ENCODE measurements at regions not wholly inside any gene's neighbourhood (a gene's known extent, or its start where the extent isn't known, plus 50 kb on each side); places are given as distances from the start of the nearest gene placed in this dataset.
"Not testable (repeated sequence)": the region's sequence is repeated elsewhere in the genome, so short reads cannot be mapped to it uniquely, and the experiment has no call there.

DNA sequence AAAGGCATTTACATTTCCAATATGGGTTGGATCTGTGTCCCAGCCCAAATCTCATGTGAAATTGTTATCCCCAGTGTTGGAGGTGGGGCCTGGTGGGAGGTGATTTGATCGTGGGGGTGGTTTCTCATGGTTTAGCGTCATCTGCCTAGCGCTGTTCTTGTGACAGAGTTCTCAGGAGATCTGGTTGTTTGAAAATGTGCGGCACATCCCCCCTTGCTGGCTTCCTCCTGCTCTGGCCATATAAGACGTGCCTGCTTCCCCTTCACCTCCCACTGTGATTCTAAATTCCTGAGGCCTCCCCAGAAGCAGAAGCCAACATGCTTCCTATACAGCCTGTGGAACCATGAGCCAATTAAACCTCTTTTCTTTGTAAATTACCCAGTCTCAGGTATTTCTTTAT is 126.2 kb upstream of the FNDC3A start:
- DNase-seq, result no peak

DNA sequence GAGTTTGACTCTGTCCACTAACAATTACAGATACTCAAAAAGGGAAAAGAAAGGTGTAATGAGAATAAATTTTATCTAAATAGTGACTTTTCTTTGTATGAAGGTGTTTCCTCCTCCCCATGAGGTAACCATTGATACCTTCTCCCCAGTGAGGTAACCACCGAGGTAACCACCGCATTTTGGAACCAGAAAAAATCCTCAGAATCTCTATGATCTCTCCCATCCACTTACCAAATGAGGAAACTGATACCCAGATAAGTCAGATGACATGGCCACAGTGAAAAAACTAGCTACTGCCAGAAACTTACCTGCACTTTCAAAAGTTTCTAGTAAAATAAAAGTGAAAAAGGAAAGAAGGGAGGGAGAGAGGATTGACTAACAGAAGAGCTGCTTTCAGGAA is 124.0 kb upstream of the FNDC3A start:
- DNase-seq, result no peak

DNA sequence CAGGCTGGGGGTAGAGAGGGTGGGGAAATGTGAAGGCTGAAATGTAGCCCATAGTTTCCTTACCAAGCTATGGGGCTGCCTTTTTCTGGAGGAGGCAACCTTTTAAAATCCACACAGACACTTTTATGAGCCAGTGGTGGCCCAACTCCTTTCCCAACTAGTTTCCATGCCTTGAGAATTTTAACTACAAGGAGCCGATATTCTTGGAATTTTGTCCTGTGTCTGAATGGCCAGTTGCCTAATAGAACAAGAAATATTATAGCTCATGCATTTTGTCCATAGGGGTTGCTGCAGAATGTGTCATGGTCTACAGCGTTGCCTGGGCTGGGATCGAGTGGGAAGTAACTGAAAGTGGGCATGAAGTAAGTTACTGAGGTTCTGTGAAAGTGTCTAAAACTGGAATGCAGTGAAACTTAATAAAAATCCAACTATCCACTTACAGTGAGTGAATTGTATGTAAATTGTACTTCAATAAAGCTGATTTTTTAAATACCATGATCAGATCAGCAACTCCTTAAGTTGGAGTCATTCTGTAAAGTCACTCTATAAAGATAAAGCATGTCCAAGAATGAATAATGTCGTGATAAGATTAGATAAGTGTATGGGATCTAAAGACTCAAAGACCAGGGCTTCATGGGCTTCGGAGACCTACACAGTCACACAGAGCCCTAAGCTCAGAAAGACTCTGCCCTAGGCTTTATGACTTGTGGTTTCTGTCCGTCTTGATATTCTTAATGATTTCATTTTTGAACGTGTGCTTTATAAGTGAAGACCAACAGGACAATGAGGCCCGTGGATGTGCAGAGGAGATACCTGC is 122.6 kb upstream of the FNDC3A start:
- no peak for DNase-seq

DNA sequence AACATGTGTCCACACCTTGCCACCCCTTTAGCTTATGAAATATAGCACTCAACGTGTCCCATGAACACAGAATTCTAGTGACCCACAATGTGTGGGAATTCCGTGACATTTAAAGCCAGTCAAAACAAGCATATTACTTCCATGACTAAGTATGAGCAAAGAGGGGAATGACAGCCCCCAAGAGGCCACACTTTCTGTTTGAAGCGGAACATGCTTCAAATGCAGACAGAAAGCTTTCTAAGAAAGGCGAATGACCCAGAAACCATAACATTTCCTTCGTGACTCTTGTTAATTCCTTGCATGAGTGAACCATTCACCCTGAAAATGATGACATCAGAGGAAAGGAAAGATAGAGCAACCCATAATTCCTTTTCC is 122.0 kb upstream of the FNDC3A start:
- DNase-seq, result no peak

DNA sequence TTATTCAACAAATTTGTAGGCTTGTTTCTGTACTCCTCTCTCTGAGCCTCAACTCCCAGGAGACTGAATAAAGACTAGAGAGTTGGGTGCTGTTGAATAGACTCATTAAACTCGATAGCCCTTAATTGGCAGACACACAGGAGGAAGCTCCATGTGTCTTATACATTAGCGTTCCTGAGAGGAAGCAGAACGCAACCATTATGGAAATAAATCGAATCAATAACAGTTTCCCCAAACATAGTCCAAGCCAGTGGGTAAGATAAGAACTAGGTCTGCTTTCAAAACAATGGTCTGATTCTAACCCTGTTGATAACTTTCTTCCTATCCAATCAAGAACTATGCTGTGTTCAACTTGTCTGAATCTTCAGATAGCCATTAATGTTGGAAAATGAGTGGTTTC is 118.1 kb upstream of the FNDC3A start:
- DNase-seq, result no peak

DNA sequence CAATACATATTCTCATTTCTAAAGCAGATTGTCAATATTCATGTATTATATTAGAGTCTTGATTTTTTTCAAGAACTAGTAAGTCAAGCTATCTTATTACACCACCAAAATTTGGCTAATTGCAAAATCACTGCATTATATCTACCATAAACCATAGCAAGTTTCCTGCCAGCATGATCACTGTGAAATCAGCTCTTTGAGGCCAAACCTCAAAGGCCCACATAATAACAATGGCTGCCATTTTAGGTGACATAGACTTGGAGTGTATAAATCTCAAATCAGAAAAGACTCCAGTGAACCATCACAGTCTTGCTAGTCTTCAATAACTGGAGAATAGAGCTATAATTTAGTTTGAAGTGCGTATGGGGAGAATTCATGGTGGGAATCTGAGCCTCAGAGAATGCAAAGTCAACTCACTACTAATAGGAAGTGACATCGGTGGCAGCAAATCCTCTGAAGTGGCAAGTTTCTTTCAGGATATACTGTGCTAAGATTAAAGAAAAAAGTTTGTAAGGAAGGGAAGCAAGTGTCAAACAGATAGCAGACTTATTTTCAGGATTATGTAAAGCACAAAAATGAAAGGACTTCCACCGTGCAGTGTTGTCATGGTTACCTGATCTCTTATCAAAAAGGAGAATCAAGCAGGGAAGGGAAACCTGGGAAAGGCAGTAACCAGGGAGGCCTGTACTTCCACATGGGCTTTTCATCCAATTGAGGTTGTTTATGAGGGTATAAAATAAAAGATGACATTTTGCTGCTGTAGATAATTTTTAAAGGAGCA is 117.4 kb upstream of the FNDC3A start:
- no peak for DNase-seq

DNA sequence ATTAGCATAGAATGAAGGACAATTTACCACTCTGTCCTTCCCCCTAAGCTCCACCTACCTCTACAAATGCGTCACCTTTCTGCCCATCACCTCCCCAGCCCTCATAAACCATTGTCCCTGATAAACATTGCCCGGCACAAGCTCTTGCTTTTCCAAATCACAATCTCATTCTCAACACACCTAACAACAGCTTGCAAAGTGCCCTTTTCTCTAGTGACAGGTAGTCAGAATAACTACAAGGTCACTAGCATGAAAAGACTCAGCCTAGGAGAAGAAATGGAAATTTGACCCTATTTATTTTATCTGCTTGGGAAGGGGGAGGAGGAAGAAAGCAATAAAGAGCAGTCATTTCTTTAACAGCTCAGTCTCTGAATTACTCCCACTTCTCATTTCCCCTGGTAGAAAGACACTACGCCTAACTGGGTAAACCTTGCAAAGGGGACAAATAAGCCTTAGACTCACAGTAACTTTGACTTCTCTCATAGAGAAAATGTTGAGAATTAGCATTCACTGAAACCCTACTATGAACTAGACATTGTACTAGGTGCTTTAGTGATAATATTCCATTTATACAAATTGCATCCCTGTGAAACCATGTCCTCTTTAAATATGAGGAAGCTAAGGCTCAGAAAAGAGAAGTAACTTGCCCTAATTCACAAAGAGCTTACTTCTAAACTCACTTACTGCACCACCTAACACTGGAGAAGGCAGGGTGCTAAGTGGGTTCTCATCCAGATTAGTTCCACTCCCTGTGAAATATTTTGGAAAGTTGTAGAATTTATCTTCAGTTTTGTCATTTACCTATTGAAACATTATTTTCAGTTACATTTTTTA is 116.2 kb upstream of the FNDC3A start:
- peak; percentile 48 for DNase-seq

DNA sequence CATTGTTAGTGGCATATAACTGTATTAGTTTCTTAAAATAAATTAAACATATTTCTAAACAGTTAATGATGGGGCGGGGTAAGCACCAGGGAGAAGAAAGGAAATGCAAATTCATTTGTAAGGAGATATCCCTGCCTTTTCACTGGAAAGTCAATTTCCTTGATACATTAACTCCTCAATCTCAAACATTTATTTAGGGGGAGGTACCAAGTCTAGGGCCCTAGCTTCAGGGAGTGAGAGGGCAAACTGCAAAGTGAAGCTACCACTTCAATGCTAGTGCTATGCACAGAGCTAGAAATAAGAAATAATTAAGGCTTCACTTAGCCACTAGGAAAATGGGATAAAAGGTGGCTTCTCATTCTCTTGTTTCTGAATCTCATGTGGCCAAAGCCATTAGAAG is 115.3 kb upstream of the FNDC3A start:
- DNase-seq, result no peak

DNA sequence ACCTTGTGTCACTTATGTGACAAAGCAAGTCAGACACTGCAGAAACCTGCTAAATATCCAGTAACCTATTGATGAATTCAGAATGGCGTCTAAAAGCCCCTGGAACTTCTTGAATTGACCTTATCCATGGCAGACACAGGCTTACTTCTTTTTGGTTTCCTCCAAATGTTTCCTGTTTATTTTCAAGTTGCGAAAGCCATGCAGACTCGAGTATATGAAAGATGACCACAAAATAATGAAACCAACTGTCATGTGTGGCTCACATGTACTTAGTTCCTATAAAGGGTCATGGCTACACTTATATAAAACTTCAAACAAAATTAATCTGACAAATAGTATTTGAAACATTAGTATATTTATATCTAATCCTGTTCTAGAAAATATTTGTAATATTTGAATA is 113.1 kb upstream of the FNDC3A start:
- no peak for DNase-seq

DNA sequence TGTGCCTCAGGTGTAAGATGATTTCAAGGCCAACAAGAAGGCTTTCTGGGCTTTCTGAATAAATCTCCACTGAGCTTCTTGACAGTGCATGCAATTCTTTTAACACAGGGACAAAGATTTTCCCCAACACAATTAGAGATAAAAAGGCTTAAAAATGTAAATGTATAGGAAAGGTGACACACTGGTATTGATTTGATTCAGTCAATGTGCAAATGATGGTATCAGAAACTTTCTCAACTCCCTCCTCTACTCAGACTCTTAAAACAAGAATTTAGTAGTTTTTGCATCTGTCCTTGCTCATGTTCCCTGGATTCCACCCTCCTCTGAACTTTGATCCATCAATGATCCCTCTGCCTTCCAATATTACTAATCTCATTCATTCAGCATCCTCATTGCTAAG is 111.6 kb upstream of the FNDC3A start:
- DNase-seq, result no peak

DNA sequence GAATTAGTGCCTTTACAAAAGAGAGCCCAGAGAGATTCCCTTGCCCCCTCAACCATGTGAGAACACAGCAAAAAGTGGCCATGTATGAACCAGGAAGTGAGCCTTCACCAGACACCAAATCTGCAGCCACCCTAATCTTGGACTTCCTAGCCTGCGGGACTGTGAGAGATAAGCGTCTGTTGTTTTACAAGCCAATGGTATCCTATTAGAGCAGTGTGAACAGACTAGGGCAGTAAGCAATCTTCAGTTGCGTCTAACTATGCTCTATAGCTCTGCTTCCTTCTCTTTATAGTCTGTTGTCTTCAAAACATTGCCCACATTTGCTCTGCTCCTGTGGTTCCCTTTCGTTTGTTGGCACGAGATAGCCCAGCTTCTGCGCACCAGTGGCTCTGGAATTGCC is 109.5 kb upstream of the FNDC3A start:
- DNase-seq, result no peak

DNA sequence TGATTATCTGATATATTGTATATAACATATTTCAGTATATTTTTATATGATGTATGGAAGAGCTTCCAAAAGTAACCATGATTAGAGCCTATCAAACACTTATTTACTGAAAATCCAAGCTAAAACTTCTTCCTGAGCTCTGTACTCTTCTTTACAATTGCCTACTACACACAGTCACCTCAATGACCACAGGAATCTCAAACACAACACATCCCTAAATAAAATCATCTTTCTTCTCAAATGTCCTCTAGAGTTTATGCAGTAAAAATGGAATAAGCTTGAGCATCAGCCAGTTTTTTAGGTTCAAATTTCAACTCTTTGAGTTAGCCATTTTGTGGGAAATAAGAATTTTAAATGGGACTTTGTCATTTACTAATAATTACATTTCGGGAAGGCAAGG is 102.6 kb upstream of the FNDC3A start:
- DNase-seq, result no peak

DNA sequence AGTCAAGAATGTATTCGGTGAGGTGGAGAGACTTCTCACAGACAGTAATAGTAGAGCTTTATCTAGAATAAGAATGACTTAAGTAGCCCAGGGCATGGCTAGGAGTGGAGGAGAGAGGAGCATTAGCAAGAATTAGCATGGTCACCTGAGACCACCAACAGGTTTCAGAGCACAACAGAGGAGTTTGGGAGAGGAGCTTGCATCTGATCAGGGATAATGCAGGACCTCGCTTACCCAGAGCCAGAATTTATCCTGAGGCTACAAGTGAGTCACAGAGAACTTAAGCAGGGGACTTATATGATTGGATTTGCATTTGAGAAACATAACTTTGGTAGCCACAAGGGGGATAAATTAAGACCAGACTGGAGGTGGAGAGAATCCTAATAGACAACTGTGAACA is 102.1 kb upstream of the FNDC3A start:
- DNase-seq, result no peak

DNA sequence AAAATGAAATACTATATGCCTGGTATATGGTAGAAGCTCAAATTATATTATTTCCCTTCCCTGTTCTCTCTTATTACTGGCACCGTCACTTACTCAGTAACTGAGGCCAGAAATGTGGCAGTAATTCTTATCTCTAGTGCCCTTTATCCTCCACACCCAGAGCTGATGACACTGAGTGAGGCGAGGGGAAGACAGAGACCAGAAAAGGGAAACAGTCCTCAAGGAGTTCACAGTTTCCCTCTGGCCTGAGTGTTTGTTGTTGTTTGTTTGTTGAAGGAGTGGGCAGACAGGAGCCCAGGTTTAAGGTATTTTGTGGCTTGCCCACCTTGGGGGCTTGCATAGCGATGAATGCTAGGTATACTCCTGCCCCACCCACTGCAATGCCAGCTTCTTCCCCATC is 101.5 kb upstream of the FNDC3A start:
- no peak for DNase-seq

DNA sequence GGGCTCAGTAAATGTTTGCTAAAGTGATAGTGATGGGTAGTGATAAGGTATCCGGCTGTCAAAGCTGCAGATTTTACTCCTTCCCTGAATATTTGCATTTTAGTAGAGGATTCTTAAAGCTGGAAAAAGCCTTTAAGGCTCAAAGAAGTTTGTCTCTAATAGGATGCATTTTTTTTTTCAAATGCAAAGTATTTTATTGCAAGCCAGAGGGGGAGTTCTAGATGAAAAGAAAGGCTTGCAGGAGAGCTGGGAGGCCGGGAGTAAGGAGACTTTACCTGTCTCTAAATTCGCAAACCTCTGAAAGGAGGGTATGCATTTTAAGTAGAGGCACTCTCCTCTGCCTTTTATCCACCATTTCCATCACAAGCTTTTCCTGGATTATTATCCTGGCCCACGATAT is 100.7 kb upstream of the FNDC3A start:
- no peak for DNase-seq

DNA sequence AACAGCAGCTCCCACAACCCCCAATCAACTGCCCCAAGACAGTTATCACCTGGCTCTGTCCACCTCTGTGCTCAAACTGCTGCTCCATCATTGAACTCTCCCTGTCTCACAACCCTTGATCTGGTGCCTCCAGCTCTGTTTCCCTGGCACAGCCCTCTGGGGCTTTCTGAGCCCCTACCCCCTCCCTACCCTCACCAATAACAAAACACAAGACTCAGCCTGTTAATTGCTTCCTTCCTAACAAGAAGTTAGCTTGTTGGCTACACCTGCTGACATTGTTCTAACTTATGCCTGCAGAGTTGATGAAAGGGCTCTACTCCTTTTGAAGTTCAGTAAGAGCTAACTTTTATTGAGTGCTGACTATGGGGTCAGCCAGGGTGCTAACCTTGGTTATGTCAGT is 99.4 kb upstream of the FNDC3A start:
- no peak for DNase-seq

DNA sequence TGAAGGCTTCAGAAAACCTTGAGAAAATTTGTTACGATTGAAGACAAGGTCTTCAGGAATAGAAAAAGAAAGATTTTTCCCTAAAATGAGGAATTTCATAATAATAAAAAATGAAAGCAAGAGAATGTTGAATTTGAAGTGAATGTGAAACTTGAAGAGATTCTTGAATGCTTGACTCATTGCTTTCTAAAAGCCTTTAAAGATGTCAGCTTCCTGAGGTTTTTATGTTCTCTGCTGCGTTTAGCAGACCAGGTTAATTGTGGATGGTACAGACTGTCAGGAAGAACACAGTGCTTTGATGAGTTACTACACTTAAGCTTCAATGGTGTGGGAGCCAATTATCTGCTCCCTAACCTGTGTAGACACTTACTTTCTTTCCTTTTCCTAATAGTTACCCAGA is 96.3 kb upstream of the FNDC3A start:
- no peak for DNase-seq

DNA sequence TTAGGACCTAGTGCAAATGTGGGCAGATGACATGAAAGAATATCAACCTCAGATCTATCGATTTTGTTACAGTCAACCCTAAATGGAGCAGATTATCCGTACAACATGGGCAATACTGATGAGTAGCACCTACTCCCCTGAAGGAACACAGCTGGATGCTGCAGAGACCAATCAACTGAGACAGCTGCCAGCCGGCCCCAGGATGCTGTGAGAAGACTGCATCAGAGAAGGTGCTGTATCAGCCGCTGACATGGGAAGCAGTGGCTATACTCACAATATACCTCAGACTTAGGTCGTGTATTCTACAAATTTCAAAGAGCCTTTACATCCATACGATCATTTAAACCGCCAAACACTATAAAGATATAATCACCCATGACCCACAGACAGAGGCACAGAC is 95.9 kb upstream of the FNDC3A start:
- no peak for DNase-seq

DNA sequence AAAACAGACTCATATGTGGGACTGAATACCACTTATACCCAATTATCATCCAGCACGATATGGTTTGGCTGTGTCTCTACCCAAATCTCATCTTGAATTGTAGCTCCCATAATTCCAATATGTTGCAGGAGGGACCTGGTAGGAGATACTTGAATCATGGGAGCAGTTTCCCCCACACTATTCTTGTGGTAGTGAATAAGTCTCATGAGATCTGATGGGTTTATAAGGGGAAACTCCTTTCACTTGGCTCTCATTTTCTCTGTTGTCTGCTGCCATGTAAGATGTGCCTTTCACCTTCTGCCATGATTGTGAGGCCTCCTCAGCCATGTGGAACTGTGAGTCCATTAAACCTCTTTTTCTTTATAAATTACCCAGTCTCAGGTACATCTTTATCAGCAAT is 91.9 kb upstream of the FNDC3A start:
- not testable (repeated sequence) for DNase-seq

DNA sequence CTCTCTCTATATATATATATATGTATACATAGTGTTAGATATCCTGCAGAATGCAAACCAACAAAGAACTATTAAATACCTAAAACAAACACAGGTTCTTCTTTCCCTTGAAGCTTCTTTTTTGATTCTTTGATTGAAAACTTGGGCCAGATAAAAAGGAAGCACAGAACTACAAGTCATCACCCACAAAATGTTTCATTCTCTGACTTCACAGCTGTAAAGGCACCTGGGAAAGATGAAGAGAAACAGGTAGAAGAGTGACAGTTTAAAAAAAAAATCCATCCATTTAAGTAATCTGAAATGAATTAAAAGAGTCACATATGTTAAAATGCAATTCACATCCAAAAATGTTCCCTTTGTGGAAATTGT is 90.7 kb upstream of the FNDC3A start:
- DNase-seq, result no peak

DNA sequence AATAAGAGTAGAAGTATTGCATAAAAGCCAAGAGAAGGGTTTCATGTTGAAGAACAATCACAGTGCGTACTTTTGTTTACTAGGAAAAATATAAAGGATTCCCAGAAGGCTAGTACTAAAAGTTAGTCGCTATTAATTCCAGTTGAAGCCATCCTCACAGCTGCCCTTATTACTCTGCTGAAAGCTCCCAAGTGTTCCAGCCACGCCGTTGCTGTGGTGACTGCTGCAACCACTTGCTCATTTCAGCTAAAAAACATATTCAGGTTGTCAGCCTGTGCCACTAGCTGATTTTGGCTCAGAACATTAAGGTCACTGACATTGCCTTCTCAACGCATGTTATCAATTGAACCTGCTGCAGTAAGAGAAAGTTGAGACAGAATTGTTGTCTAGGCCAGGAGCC is 87.1 kb upstream of the FNDC3A start:
- no peak for DNase-seq

DNA sequence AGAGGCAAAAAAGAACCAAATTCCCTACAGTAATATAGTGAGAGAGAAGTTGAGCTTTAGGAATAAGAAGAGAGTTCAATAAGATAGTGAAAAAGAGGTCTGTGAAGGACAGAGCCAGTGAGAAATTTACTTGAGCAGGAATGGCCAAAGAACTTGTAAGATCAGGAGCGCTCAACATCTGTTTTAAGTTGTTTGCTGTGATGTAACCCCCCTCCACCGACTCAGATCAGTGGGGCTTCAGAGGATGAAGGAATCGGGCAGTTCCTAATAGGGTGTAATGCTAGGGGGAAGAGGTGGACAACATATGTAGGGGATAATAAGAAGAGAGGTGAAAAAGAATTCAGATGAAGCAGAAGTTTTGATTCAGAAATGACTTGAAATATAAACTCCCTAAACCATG is 85.3 kb upstream of the FNDC3A start:
- no peak for DNase-seq

DNA sequence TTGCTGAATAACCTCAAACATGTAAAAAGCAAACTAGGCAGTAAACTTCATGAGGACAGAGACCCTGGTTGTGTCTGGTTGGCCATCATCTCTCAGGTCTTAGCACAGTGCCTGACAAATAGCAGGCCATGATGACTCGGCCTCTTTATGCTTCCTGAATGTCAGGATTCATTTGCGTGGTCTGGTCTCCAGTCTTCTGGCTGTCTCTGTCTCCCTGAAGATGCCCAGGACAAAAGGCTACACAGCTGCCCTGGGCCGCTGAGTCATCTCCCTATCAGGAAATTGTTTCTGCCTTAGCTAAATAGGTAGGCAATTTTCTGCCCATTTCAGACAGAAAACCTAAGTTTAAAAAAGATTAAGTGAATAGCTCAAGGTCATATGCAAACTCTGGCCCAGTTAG is 84.1 kb upstream of the FNDC3A start:
- no peak for DNase-seq
